ENCODE measurements at regions not wholly inside any gene's neighbourhood (a gene's known extent, or its start where the extent isn't known, plus 50 kb on each side); places are given as distances from the start of the nearest gene placed in this dataset.

DNA sequence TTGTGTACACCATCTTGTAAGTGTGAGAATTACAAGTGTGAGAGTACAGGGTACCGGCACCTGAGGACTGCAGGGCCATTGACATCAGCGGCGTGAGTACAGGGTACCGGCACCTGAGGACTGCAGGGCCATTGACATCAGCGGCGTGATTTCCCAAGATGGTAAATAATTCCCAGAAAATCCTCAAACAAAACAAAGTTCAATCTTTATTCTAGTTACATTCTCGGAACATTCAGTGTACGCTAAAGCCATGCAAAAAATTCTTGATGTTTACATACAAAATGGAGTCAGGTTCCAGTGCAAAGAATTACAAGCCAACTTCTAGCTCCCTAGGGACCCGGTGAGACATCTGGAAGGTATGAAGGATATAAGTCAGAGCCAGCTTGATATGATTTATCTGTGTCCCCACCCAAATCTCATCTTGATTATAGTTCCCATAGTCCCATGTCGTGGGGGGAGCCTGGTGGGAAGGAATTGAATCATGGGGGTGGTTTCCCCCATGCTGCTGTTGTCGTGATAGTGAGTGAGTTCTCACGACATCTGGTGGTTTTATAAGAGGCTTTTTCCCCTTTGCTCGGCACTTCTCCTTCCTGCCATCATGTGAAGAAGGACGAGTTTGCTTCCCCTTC, 172.7 kb downstream of the TTLL2 start:
- TF ChIP-seq, protein P1, sequence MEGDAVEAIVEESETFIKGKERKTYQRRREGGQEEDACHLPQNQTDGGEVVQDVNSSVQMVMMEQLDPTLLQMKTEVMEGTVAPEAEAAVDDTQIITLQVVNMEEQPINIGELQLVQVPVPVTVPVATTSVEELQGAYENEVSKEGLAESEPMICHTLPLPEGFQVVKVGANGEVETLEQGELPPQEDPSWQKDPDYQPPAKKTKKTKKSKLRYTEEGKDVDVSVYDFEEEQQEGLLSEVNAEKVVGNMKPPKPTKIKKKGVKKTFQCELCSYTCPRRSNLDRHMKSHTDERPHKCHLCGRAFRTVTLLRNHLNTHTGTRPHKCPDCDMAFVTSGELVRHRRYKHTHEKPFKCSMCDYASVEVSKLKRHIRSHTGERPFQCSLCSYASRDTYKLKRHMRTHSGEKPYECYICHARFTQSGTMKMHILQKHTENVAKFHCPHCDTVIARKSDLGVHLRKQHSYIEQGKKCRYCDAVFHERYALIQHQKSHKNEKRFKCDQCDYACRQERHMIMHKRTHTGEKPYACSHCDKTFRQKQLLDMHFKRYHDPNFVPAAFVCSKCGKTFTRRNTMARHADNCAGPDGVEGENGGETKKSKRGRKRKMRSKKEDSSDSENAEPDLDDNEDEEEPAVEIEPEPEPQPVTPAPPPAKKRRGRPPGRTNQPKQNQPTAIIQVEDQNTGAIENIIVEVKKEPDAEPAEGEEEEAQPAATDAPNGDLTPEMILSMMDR (IDR thresholded peaks at IDR 0.05), result no peak
- TF ChIP-seq EP300 (IDR thresholded peaks at IDR 0.05; ENCODE audit: low read depth), result no peak
